BE2C (cell line): ENCODE measurements at regions not wholly inside any gene's neighbourhood (a gene's known extent, or its start where the extent isn't known, plus 50 kb on each side); places are given as distances from the start of the nearest gene placed in this dataset.
"Not testable (repeated sequence)": the region's sequence is repeated elsewhere in the genome, so short reads cannot be mapped to it uniquely, and the experiment has no call there.

Experiments used
- DNase-seq: peaks from one replicate; pipeline ENCODE4 v3.0.0-alpha.2; 2020
- H3K27me3 ChIP-seq: fragments of 250-450 bp; sonication (Bioruptor Pico); 2 replicates; pipeline ENCODE4 v1.5.1; 2020; ENCODE audit warnings: mild to moderate bottlenecking
- H3K36me3 ChIP-seq: fragments of 250-450 bp; sonication (Bioruptor Pico); 2 replicates; pipeline ENCODE4 v1.5.1; 2020; ENCODE audit warnings: mild to moderate bottlenecking
- H3K4me1 ChIP-seq: fragments of 250-450 bp; sonication (Bioruptor Pico); 2 replicates; pipeline ENCODE4 v1.5.1; 2020
- H3K4me3 ChIP-seq: 2 replicates; pipeline ENCODE4 v1.5.1; 2011; ENCODE audit warnings: low read depth, low read length
- H3K9me3 ChIP-seq: fragments of 250-450 bp; sonication (Bioruptor Pico); 2 replicates; pipeline ENCODE4 v1.5.1; 2020
- CTCF ChIP-seq: IDR thresholded peaks from 2 replicates; pipeline ENCODE4 v1.5.1; 2012; ENCODE audit warnings: mild to moderate bottlenecking, low read depth, low read length

GRCh38 chr4:19156786-19157185, 1094.9 kb upstream of the SLIT2 start:
- no peak for TF ChIP-seq CTCF
- H3K4me3 ChIP-seq = no peak overlapping the region
- no peaks in the 10 kb centered on the region for H3K36me3 ChIP-seq
- no peaks in the 10 kb centered on the region for H3K9me3 ChIP-seq
- no peaks in the 10 kb centered on the region for H3K27me3 ChIP-seq
- H3K4me1 ChIP-seq = no peaks in the 10 kb centered on the region
- no peak for DNase-seq

DNA sequence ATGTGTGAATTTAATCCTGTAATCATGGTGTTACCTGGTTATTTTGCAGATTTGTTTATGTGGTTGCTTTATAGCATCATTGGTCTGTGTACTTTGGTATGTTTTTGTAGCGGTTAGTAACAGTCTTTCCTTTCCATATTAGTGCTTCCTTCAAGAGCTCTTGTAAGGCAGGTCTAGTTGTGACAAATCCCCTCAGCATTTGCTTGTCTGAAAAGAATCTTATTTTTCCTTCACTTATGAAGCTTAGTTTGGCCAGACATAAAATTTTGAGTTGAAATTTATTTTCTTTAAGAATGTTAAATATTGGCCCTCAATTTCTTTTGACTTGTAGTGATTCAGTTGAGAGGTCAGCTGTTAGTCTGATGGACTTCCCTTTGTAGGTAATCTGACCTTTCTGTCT, 1096.1 kb upstream of the SLIT2 start:
- no peak for DNase-seq
- no peaks in the 10 kb centered on the region for H3K27me3 ChIP-seq
- H3K4me1 ChIP-seq = no peaks in the 10 kb centered on the region
- no peak overlapping the region for H3K4me3 ChIP-seq
- H3K9me3 ChIP-seq = no peaks in the 10 kb centered on the region
- TF ChIP-seq CTCF = no peak
- H3K36me3 ChIP-seq = no peaks in the 10 kb centered on the region

GRCh38 chr4:19154267-19154666, 1097.4 kb upstream of the SLIT2 start:
- not testable (repeated sequence) for H3K9me3 ChIP-seq, DNase-seq, H3K27me3 ChIP-seq, H3K36me3 ChIP-seq, H3K4me3 ChIP-seq, H3K4me1 ChIP-seq

DNA sequence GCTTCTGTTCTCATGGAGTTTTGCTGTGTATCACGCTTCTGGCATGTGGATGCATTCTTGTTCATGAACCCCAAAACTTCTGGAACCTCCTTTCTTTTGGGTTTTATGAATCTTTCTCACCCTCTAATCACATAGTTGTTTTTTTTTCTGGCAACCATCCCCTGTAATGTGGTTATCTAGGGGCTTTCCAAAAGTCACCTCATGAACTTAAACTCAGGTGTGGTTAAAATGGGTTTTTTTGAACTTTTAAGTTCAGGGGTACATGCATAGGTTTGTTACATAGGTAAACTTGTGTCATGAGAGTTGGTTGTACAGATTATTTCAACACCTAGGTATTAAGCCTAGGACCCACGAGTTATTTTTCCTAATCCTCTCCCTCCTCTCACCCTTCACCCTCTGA, 1099.4 kb upstream of the SLIT2 start:
- Histone ChIP-seq H3K4me3 (no peak overlapping the region), H3K4me1 (no peaks in the 10 kb centered on the region), H3K27me3 (no peaks in the 10 kb centered on the region), H3K36me3 (no peaks in the 10 kb centered on the region), H3K9me3 (no peaks in the 10 kb centered on the region)
- no peak for TF ChIP-seq CTCF
- DNase-seq = no peak

- Histone ChIP-seq H3K4me1 (no peaks in the 10 kb centered on the region), H3K9me3 (no peaks in the 10 kb centered on the region), H3K4me3 (no peak overlapping the region), H3K27me3 (no peaks in the 10 kb centered on the region), H3K36me3 (no peaks in the 10 kb centered on the region)
- no peak for TF ChIP-seq CTCF
- DNase-seq = no peak
Observed at GRCh38 chr4:19151684-19152083, 1100.0 kb upstream of the SLIT2 start.

GRCh38 chr4:19146038-19146437, 1105.7 kb upstream of the SLIT2 start:
- TF ChIP-seq CTCF = no peak
- Histone ChIP-seq H3K36me3 (no peaks in the 10 kb centered on the region), H3K9me3 (no peaks in the 10 kb centered on the region), H3K4me3 (no peak overlapping the region), H3K27me3 (no peaks in the 10 kb centered on the region), H3K4me1 (no peaks in the 10 kb centered on the region)
- DNase-seq = no peak

DNA sequence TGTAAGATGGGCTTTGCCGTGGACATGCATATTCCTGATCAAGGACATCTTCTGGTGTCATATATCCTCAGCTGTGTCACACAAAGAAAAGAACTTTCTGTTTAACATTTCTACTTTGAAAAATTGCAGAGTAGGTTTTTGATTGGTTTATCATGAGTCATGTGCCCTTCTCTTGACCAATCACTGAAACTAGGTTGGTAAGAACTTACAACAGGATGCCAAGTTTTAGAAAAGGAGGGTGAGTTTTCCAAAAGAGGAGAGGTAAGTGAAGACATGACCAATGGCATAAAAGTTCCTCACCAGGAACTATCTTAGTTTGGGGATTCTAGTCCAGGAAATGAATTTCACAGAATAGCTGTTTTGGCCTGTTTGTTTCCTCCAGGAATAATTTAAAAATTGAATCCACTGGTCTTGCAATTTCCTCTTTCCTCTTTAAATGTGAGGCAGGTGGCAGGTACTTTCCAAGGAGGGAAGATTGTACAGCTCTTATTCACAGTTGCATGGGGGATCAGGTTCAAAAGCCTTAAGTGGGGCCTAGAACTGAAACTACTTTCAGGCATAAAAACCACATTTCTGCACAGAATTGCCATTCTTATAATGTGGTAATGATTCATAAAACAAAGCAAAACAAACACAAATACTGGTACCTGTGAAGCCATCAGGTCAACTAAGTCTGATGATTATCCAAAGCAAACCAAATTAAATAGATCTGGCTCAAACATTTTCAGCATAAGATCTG, 1114.5 kb upstream of the LCORL start:
- DNase-seq = no peak
- Histone ChIP-seq H3K27me3 (no peaks in the 10 kb centered on the region), H3K9me3 (no peaks in the 10 kb centered on the region), H3K36me3 (no peaks in the 10 kb centered on the region), H3K4me1 (no peaks in the 10 kb centered on the region), H3K4me3 (no peak overlapping the region)
- TF ChIP-seq CTCF = no peak
